ENCODE measurements at regions not wholly inside any gene's neighbourhood (a gene's known extent, or its start where the extent isn't known, plus 50 kb on each side); places are given as distances from the start of the nearest gene placed in this dataset.

DNA sequence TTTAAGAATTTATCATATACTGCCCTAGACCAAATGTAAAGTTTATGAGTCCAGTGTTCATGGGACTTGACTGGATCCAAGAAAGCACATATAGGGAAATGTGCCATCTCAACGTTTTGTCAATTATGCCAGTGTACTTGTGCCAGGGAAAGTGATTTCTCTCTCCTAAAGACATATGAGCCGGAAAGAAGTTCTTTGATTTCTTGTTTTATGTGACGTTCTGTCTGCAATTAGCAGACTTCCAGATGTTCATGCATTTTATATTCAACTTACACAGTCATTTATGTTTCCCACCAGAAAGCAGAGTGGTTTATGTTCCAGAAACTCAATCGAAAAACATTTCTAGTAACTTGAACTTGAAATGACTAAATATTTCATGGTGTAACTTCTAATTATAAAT is 203.8 kb downstream of the FAM170A start:
- Histone ChIP-seq H3K27ac (ENCODE audit: low read depth, low read length) (no peak overlapping the region), H3K4ac (ENCODE audit: low read depth, low read length) (no peak overlapping the region), H3K9ac (ENCODE audit: low read length) (no peak overlapping the region), H2BK5ac (ENCODE audit: low read length) (no peak overlapping the region), H4K5ac (ENCODE audit: low read length) (no peak overlapping the region), H3K4me3 (ENCODE audit: low read length) (no peak overlapping the region), H2BK15ac (replicated peaks; ENCODE audit: low read depth) (no peak overlapping the region), H3K79me2 (ENCODE audit: control insufficient read depth, insufficient read depth, low read length) (no peaks in the 10 kb centered on the region), H3K4me2 (ENCODE audit: low read length) (no peak overlapping the region), H3K36me3 (ENCODE audit: control insufficient read depth, insufficient read depth, low read length) (no peaks in the 10 kb centered on the region), H3K79me1 (ENCODE audit: low read length) (no peaks in the 10 kb centered on the region), H3K4me1 (ENCODE audit: control insufficient read depth, low read depth, low read length) (no peaks in the 10 kb centered on the region), H4K8ac (ENCODE audit: low read depth, low read length) (no peak overlapping the region), H3K56ac (ENCODE audit: low read length) (no peak overlapping the region), H2BK120ac (ENCODE audit: low read depth, low read length) (no peak overlapping the region), H3K23ac (ENCODE audit: low read length) (no peak overlapping the region), H3K27me3 (ENCODE audit: insufficient read depth, low read length, poor library complexity) (no peaks in the 10 kb centered on the region), H2AK5ac (ENCODE audit: low read length) (no peak overlapping the region), H3K18ac (ENCODE audit: low read length) (no peak overlapping the region)
- no peak for DNase-seq
- WGBS (ENCODE audit: extremely low coverage, insufficient coverage, low lambda C conversion rate), result no CpG with 5 or more reads among the region's 4 CpGs

DNA sequence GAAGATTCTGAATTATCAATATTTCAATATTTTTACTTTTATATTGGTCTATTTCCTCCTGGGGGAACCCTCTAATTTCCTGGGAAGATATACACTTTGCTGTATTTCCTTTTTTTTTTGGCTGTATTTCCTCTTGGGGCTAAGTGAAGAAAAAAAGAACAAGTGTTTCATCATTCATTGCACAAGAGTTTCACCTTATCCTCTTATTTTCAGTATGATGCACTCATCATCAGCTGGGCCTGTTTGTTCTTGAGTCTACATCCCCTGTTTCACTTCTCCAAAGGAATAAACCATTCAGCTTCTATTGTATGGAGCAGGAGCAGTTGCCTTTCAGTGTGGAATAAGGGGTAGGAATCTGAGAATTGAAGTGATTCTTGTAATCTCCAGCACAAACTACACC is 210.8 kb downstream of the FAM170A start:
- Histone ChIP-seq H3K9ac (ENCODE audit: low read length) (no peak overlapping the region), H3K27ac (ENCODE audit: low read depth, low read length) (no peak overlapping the region), H2BK120ac (ENCODE audit: low read depth, low read length) (no peak overlapping the region), H3K36me3 (ENCODE audit: control insufficient read depth, insufficient read depth, low read length) (no peaks in the 10 kb centered on the region), H3K56ac (ENCODE audit: low read length) (no peak overlapping the region), H3K79me2 (ENCODE audit: control insufficient read depth, insufficient read depth, low read length) (no peaks in the 10 kb centered on the region), H3K23ac (ENCODE audit: low read length) (no peak overlapping the region), H3K79me1 (ENCODE audit: low read length) (no peaks in the 10 kb centered on the region), H3K4me3 (ENCODE audit: low read length) (no peak overlapping the region), H3K4me1 (ENCODE audit: control insufficient read depth, low read depth, low read length) (no peaks in the 10 kb centered on the region), H3K18ac (ENCODE audit: low read length) (no peak overlapping the region), H4K5ac (ENCODE audit: low read length) (no peak overlapping the region), H4K8ac (ENCODE audit: low read depth, low read length) (no peak overlapping the region), H3K27me3 (ENCODE audit: insufficient read depth, low read length, poor library complexity) (no peaks in the 10 kb centered on the region), H2AK5ac (ENCODE audit: low read length) (no peak overlapping the region), H2BK15ac (replicated peaks; ENCODE audit: low read depth) (no peak overlapping the region), H2BK5ac (ENCODE audit: low read length) (no peak overlapping the region), H3K4ac (ENCODE audit: low read depth, low read length) (no peak overlapping the region), H3K4me2 (ENCODE audit: low read length) (no peak overlapping the region)
- no peak for DNase-seq

DNA sequence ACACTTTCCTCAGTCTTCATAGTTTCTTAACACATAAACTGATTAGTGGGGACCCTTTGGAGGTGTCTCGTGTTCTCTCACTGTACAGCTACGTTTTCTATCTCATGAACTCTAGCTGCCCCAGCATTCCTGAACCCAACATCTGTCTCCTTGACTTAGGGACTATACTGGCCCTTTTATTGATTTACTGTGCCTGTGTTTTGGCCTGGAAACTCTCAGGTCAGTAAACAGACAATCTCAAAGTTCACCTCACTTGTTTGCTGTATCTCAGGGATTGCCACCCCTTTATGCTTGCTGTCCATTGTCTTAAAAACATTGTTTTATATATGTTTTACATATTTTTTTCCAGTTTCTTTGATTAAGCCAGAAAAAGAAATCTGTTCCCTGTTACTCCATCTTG is 222.8 kb downstream of the FAM170A start:
- Histone ChIP-seq H3K79me2 (ENCODE audit: control insufficient read depth, insufficient read depth, low read length) (no peaks in the 10 kb centered on the region), H3K27me3 (ENCODE audit: insufficient read depth, low read length, poor library complexity) (no peaks in the 10 kb centered on the region), H3K4me3 (ENCODE audit: low read length) (no peak overlapping the region), H3K23ac (ENCODE audit: low read length) (no peak overlapping the region), H2AK5ac (ENCODE audit: low read length) (no peak overlapping the region), H3K36me3 (ENCODE audit: control insufficient read depth, insufficient read depth, low read length) (no peaks in the 10 kb centered on the region), H3K4me2 (ENCODE audit: low read length) (no peak overlapping the region), H3K79me1 (ENCODE audit: low read length) (no peaks in the 10 kb centered on the region), H2BK15ac (replicated peaks; ENCODE audit: low read depth) (no peak overlapping the region), H3K18ac (ENCODE audit: low read length) (no peak overlapping the region), H3K4ac (ENCODE audit: low read depth, low read length) (no peak overlapping the region), H4K8ac (ENCODE audit: low read depth, low read length) (no peak overlapping the region), H3K56ac (ENCODE audit: low read length) (no peak overlapping the region), H3K27ac (ENCODE audit: low read depth, low read length) (no peak overlapping the region), H3K9ac (ENCODE audit: low read length) (no peak overlapping the region), H2BK120ac (ENCODE audit: low read depth, low read length) (no peak overlapping the region), H3K4me1 (ENCODE audit: control insufficient read depth, low read depth, low read length) (no peaks in the 10 kb centered on the region), H2BK5ac (ENCODE audit: low read length) (no peak overlapping the region), H4K5ac (ENCODE audit: low read length) (no peak overlapping the region)
- DNase-seq, result no peak
- WGBS (ENCODE audit: extremely low coverage, insufficient coverage, low lambda C conversion rate), result no CpG with 5 or more reads among the region's 2 CpGs

DNA sequence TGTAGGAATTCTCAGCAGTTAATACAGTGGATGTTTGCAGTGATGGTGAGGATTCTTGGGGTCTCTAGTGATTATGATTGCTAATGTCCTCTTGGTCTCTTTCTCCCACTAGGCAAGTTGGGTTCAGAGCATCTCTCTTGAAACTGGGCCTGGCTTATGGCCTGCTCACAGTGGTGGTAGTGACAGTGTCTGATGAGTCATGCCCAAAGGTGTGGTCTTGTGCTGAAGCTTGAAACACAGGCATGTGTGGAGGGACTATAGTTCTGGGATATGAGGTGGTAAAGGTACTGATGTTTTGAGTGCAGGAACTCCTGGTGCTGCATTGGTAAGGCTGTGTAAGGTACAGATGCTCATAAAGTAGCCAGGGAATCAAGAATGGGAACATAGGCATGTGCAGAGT is 231.1 kb downstream of the FAM170A start:
- Histone ChIP-seq H3K4me3 (ENCODE audit: low read length) (no peak overlapping the region), H3K23ac (ENCODE audit: low read length) (no peak overlapping the region), H3K79me1 (ENCODE audit: low read length) (no peaks in the 10 kb centered on the region), H3K79me2 (ENCODE audit: control insufficient read depth, insufficient read depth, low read length) (no peaks in the 10 kb centered on the region), H3K27me3 (ENCODE audit: insufficient read depth, low read length, poor library complexity) (no peaks in the 10 kb centered on the region), H2BK15ac (replicated peaks; ENCODE audit: low read depth) (no peak overlapping the region), H3K56ac (ENCODE audit: low read length) (no peak overlapping the region), H3K4me1 (ENCODE audit: control insufficient read depth, low read depth, low read length) (no peaks in the 10 kb centered on the region), H3K36me3 (ENCODE audit: control insufficient read depth, insufficient read depth, low read length) (no peaks in the 10 kb centered on the region), H3K4me2 (ENCODE audit: low read length) (no peak overlapping the region), H3K18ac (ENCODE audit: low read length) (no peak overlapping the region), H2AK5ac (ENCODE audit: low read length) (no peak overlapping the region), H3K4ac (ENCODE audit: low read depth, low read length) (no peak overlapping the region), H4K8ac (ENCODE audit: low read depth, low read length) (no peak overlapping the region), H4K5ac (ENCODE audit: low read length) (no peak overlapping the region), H3K9ac (ENCODE audit: low read length) (no peak overlapping the region), H2BK120ac (ENCODE audit: low read depth, low read length) (no peak overlapping the region), H3K27ac (ENCODE audit: low read depth, low read length) (no peak overlapping the region), H2BK5ac (ENCODE audit: low read length) (no peak overlapping the region)
- no peak for DNase-seq

DNA sequence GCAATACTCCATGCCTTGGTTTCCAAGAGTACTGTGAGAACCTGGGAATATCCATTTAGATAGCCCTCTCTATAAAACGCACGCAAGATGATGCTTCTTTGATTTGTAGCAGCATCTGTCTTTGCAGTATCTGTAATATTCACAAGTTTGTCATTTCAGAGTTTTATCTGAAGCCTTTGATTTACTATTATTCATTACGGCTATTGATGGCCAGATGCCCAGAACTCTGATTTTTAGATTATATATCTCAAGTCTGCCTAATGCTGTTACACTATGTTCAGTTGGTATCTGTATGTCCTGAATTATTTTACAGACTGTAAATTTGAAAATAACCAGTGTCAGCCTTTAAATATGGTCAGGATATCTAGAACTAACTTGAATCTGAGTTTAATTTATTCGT is 233.3 kb downstream of the FAM170A start:
- H4K5ac ChIP-seq (ENCODE audit: low read length), result no peak overlapping the region
- H3K18ac ChIP-seq (ENCODE audit: low read length), result no peak overlapping the region
- no peak overlapping the region for H4K8ac ChIP-seq (ENCODE audit: low read depth, low read length)
- no peaks in the 10 kb centered on the region for H3K79me2 ChIP-seq (ENCODE audit: control insufficient read depth, insufficient read depth, low read length)
- H3K27me3 ChIP-seq (ENCODE audit: insufficient read depth, low read length, poor library complexity), result no peaks in the 10 kb centered on the region
- DNase-seq, result no peak
- no peak overlapping the region for H2BK120ac ChIP-seq (ENCODE audit: low read depth, low read length)
- no peak overlapping the region for H2BK15ac ChIP-seq (replicated peaks; ENCODE audit: low read depth)
- H3K4ac ChIP-seq (ENCODE audit: low read depth, low read length), result no peak overlapping the region
- no peaks in the 10 kb centered on the region for H3K79me1 ChIP-seq (ENCODE audit: low read length)
- H3K4me2 ChIP-seq (ENCODE audit: low read length), result no peak overlapping the region
- no peaks in the 10 kb centered on the region for H3K4me1 ChIP-seq (ENCODE audit: control insufficient read depth, low read depth, low read length)
- H3K23ac ChIP-seq (ENCODE audit: low read length), result no peak overlapping the region
- H3K9ac ChIP-seq (ENCODE audit: low read length), result no peak overlapping the region
- H3K36me3 ChIP-seq (ENCODE audit: control insufficient read depth, insufficient read depth, low read length), result no peaks in the 10 kb centered on the region
- H3K4me3 ChIP-seq (ENCODE audit: low read length), result no peak overlapping the region
- no peak overlapping the region for H2BK5ac ChIP-seq (ENCODE audit: low read length)
- H2AK5ac ChIP-seq (ENCODE audit: low read length), result no peak overlapping the region
- H3K56ac ChIP-seq (ENCODE audit: low read length), result no peak overlapping the region
- no CpG with 5 or more reads among the region's 4 CpGs for WGBS (ENCODE audit: extremely low coverage, insufficient coverage, low lambda C conversion rate)
- no peak overlapping the region for H3K27ac ChIP-seq (ENCODE audit: low read depth, low read length)

DNA sequence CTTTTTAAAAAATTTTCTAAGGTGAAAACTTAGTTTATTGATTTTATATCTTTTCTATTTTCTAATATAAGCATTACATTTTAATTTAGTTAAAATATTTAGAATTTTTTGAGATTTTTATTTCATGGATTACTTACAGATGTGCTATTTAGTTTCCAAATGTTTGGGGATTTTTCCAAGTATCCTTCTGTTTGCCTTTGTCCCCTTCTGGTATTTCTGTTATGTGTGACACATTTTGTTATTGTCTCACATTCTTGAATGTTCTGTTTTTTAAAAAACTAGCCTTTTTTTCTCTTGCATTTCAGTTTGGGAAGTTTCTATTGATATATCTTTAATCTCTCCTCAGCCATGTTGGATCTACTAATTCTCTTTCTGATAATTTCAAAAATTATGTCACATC is 234.9 kb downstream of the FAM170A start:
- no peak overlapping the region for H4K5ac ChIP-seq (ENCODE audit: low read length)
- no peaks in the 10 kb centered on the region for H3K79me1 ChIP-seq (ENCODE audit: low read length)
- H3K18ac ChIP-seq (ENCODE audit: low read length), result no peak overlapping the region
- H4K8ac ChIP-seq (ENCODE audit: low read depth, low read length), result no peak overlapping the region
- H3K27ac ChIP-seq (ENCODE audit: low read depth, low read length), result no peak overlapping the region
- no peak overlapping the region for H3K23ac ChIP-seq (ENCODE audit: low read length)
- no peak overlapping the region for H3K4ac ChIP-seq (ENCODE audit: low read depth, low read length)
- no peak for DNase-seq
- H3K4me1 ChIP-seq (ENCODE audit: control insufficient read depth, low read depth, low read length), result no peaks in the 10 kb centered on the region
- no peak overlapping the region for H2BK5ac ChIP-seq (ENCODE audit: low read length)
- H2BK120ac ChIP-seq (ENCODE audit: low read depth, low read length), result no peak overlapping the region
- no peaks in the 10 kb centered on the region for H3K27me3 ChIP-seq (ENCODE audit: insufficient read depth, low read length, poor library complexity)
- no peak overlapping the region for H3K9ac ChIP-seq (ENCODE audit: low read length)
- H3K56ac ChIP-seq (ENCODE audit: low read length), result no peak overlapping the region
- H3K79me2 ChIP-seq (ENCODE audit: control insufficient read depth, insufficient read depth, low read length), result no peaks in the 10 kb centered on the region
- H2AK5ac ChIP-seq (ENCODE audit: low read length), result no peak overlapping the region
- H3K4me2 ChIP-seq (ENCODE audit: low read length), result no peak overlapping the region
- no peaks in the 10 kb centered on the region for H3K36me3 ChIP-seq (ENCODE audit: control insufficient read depth, insufficient read depth, low read length)
- no peak overlapping the region for H3K4me3 ChIP-seq (ENCODE audit: low read length)
- H2BK15ac ChIP-seq (replicated peaks; ENCODE audit: low read depth), result no peak overlapping the region

All from mesendoderm (in vitro differentiated cells).